HG03558 (cell line): ENCODE measurements at regions not wholly inside any gene's neighbourhood (a gene's known extent, or its start where the extent isn't known, plus 50 kb on each side); places are given as distances from the start of the nearest gene placed in this dataset.
"Not testable (repeated sequence)": the region's sequence is repeated elsewhere in the genome, so short reads cannot be mapped to it uniquely, and the experiment has no call there.

ENCODE experiments used
- ATAC-seq: cut with Tn5 transposase; IDR thresholded peaks from one replicate; pipeline ENCODE4 v1.9.1; 2021; ENCODE audit warnings: moderate number of reproducible peaks; ENCODE audit not compliant: unreplicated experiment; ENCODE audit errors: extremely low read depth

DNA sequence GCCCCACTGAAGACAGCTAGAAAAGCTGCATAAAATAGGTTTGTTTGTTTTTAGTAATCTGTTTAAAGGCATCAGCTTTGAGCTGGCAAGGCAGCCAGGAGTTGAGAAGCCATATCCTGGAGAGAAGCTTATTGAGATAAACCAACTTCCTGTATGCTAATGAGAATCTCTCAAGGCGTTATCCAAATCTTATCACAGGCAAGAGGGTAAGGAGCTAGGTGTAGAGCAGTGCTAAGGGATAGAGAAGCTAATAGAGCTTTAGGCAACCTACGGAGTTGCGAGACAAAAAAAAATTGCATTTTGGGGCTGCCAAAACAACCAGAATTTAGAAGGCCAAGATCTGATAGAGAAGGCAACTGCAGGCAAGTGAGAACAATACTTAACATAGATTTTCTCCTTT lies 641.6 kb downstream of the SH2D4B start:
- no peak for ATAC-seq

DNA sequence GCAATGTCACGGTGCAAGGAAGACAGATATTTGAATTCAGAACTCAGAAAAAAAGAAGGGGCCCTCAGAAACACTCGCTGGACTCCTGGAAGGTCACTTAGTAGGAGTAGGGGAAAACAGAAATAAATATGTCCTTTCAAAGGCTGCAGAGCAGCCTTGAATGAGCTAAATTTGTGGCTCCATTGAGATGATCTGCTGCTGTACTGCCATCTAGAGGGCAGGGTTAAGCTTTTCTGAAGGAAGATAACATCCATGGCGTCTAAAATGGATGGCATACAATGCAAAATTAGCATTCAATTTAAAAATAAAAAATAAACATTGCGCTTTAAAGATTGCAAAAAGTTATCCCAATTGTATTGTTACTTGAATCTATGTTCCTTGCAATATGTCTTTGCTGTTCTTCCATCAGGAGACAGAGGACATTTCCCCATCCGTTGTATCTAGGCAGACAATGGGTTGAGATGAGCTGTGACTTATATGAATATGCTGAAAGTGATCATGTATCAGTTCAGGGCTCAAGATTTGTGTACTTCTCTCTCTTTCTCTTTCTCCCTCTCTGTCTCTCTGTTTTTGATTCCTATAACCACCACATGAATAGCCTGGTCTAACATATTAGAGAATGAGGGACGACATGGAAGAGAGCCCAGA lies 642.2 kb downstream of the SH2D4B start:
- no peak for ATAC-seq

DNA sequence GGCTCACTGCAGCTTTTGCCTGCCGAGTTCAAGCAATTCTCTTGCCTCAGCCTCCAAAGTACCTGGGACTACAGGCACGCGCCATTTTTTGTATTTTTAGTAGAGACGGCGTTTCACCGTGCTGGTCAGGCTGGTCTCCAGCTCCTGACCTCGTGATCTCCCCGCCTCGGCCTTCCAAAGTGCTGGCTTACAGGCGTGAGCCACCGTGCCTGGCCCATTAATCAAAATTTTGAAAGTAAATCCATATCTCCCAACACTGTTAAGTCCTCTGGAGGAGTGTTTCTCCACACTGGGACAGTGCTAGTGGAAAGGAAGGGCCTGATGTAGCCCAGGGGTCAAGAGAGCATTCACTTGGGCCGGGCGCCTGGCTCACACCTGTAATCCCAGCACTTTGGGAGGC lies 644.6 kb downstream of the SH2D4B start:
- no peak for ATAC-seq

DNA sequence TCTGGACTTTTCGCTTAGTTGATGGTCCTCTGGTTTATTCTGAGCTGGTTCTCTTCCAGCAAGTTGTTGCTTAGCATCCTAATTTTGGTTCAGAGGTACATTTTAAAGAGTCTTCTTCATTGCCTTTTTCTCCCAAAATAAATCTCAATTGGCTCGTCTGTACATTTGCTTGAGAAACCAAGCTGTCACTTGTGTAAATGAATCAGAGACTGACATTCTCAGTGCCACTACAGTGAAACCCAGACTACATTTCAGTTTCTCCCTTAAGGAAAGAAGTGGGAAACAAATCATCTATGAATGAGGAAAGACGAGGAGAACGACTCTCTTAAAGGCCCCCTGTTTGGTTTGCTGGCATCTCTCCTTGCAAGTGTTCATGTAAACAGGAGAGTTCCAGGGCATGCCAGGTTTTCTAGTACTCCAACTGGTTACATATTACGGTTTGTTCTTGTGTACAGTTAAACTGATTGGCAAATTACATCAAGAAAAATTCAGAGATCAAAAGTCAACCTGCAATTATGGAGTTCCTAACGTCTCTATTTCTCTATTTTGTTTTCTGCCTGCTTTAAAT lies 654.6 kb downstream of the SH2D4B start:
- no peak for ATAC-seq

DNA sequence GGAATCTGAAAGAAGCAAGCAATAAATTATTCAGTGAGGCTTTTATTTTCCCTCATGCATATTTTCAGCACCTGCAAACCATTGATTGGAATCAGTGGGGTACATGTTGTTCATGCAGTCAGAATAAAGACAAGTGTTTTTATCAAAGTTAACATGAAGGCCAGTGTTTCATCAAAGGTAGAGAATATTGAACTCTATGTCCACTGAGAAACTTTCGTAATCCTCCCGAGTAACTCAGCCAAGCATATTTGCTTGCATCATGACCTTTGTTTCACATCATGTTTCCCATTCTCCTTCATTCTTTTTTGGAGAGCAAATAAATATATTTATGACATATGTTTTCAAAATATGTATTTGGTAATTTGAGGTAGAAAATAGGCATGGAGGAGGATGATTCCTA lies 663.1 kb downstream of the SH2D4B start:
- no peak for ATAC-seq

DNA sequence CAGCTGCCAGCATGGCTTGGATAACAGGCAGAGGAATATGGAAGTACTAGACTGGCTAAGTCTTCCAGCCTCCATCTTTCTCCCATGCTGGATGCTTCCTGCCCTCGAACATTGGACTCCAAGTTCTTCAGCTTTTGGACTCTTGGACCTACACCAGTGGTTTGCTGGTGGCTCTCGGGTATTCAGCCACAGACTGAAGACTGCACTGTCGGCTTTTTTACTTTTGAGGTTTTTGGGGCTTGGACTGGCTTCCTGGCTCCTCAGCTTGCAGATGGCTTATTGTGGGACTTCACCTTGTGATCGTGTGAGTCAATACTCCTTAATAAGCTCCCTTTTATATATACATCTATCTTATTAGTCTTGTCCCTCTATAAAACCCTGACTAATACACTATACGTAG lies 667.6 kb upstream of the NRG3 start:
- not testable (repeated sequence) for ATAC-seq

DNA sequence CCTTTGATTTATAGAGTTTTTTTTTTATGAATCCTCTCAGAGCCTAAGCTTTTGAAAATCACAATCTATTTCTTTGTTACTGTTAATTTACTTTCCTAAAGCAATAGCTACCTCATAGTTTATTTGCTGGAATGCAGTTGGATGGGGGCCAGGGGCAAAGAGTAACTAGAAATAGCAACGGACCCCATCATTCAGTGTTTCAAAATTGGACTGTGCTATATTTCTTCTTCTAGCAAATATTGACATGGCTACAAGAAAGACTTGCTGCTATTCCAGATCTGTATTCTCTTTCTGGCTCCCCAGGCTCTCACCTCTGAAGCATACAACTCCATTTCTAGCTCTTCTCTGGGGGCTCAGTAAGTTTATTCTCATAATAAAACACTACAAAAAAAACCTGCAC lies 661.6 kb upstream of the NRG3 start:
- ATAC-seq, result no peak

DNA sequence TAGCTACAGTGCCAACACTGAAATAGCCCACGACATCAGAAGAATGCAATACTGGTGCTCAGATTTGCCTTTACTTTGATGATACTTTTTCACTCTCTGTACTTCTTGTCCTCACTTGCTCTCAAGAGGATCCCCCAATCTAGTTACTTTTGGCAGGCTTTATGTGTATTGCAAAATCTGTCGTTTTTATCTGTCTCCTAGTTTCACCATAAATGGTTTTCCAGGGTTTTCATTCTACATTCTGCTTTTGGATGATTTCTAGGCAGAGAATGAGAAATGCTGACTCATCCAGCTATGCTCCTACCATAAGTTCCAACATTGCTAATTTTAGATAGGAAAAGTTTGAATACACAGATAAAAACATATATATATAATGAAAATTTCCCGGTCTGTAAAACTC lies 659.5 kb upstream of the NRG3 start:
- ATAC-seq, result no peak

DNA sequence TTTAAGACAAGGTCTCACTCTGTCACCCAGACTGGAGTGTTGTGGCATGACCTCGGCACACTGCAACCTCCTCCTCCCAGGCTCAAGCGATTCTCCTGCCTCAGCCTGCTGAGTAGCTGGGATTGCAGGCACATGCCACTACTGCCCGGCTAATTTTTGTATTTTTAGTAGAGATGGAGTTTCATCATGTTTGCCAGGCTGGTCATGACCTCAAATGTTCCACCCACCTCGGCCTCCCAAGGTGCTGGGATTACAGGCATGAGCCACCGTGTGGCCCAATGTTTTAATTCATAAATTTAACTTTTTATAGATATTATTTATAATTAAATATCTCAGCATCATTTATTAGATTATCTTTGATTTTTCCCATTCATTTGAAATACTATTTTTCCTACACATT lies 658.0 kb upstream of the NRG3 start:
- ATAC-seq, result no peak

DNA sequence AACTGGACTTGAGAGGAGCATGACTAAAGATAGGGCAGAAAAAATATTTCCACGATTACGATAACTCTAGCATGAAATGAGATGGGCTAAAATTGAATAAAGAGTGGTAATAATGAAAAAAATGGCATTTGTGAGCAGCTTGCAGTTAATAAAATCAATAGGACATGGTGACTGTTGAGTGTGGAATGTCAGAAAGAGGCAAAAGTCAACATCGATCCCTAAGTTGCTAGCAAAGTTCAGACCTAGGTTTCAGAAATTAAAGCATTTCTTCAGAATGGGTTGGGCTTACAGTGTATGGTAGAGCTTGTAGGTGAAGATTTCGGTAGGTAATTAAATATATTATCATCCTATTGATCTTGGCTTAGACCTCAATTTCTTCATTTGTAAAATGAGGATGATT lies 656.7 kb upstream of the NRG3 start:
- no peak for ATAC-seq

DNA sequence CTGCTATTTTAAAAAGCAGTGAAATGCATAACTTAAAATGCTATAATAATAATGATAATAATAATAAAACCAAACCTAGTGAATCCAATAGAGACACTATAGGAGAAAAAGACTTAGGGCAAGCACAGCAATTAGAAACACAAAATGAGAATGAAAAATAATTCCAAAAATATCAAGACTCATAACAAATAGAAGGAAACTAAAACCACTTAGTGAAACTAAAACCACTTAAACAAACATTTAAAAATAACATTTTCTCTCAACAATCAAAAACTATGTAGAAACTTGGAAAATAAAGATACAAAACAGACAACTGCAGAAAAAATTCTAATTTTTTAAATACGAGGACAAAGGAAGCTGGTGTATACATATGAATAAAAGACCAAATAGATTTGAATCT lies 655.2 kb upstream of the NRG3 start:
- ATAC-seq, result no peak

DNA sequence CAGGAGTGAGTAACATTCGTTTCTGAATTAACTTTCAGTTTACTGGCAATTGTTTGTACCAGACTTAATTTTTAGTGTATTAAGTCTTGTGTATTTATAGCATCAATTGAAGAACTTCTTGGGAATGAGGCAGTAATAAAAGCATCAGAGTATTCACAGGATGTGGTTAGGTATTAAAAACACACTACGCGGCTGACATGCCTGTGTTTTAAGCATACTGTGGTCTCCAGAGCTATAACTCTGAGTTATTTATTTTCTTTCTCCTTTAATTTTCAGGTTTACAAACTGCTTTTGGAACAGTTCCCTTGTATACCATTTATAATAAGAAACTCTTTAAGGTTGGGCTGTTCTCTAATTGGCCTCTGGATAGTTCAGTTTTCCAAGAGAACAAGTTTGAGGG lies 626.1 kb upstream of the NRG3 start:
- ATAC-seq, result no peak

DNA sequence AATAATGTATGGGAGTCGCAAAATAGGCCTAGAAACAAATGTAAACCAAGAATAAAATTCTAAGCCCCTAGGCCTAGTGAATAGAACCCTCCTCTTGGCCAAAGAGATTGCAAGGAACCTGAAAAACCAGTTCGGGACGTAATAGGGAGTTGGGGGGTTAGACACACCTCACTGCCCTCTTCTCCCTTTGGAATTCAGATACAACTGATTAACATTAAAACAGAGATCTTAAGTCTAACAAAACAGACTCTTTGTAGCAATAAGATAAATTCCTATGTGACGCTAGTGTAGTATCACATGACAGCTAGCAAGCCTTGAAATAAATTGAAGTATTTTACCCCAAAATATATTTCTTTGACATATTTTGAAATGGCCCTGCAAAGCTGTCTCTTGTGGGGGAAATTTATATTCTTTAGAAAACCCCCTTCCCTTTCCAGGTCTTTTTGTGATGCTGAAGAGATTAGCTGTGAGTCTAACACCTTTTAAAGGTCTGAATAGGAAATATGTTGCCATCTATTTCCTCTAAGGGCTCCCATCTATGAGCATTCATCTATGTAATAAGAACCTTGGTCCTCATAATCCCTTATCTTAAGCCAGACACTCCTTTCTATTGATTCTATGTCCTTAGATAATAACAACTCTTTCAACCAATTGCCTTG lies 623.4 kb upstream of the NRG3 start:
- ATAC-seq, result no peak

DNA sequence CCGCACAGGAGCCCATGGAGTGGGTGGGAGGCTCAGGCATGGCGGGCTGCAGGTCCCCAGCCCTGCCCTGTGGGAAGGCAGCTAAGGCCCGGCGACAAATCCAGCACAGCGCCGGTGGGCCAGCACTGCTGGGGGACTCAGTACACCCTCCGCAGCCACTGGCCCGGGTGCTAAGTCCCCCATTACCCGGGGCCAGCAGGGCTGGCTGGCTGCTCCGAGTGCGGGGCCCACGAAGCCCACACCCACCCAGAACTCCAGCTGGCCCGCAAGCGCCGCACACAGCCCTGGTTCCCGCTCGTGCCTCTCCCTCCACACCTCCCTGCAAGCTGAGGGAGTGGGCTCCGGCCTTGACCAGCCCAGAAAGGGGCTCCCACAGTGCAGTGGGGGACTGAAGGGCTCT lies 610.0 kb upstream of the NRG3 start:
- not testable (repeated sequence) for ATAC-seq

DNA sequence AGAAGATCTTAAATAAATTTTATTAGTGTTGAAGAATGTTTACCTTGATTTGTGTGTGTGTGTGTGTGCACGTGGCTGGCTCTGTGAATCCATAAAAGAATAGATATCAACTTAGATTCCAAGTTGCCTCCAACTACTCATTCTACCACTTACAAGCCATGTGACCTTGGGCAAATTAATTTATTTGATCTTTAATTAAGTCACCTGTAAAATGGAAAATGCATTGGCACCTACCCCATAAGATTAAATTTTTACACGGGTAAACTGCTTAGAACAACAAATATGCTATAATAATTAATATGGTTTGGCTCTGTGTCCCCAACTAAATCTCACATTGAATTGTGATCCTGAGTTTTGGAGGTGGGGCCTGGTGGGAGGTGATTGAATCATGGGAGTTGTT lies 604.9 kb upstream of the NRG3 start:
- no peak for ATAC-seq

DNA sequence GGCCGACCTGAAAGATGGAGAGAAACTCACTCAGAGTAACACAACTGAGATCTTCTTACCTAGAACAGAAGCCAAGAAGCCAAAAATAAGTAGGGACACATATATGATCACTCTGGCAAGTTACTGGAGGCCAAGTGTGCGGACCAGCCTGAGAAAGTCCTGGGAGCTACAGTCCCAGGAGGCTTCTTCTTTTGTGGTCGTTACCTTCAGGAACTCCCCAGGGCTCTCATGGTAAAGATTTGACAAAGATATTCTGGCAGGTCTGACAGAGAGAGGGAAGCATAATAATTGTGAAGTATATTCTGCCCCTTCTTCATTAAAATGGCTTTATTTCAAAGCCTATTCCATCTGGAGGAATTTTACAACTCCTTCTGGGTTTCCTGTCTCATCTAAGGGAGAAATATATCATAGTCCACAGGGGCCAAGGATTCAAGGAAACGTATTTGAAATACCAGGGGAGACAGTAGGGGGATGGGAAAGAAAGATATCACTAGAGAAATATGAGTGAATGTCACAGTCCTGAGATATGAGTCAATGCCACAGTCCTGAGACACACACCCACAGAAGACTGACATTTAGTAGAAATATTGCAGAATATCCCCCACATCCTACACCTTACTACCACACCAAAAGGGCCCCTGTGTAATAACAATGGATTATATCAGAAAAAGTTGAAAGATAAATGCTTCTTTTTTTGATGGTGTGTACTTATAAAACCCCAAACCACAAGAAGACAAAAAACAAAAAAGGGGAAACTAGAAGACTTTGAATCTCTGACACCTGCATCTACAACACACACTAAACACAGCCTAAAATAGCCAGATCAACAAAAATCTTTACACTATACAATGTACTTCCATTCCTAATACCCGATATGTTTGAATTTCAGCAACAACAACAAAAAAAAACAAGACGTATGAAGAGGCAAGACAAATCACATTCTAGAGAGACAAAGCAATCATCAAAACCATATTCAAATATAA lies 594.2 kb upstream of the NRG3 start:
- no peak for ATAC-seq

DNA sequence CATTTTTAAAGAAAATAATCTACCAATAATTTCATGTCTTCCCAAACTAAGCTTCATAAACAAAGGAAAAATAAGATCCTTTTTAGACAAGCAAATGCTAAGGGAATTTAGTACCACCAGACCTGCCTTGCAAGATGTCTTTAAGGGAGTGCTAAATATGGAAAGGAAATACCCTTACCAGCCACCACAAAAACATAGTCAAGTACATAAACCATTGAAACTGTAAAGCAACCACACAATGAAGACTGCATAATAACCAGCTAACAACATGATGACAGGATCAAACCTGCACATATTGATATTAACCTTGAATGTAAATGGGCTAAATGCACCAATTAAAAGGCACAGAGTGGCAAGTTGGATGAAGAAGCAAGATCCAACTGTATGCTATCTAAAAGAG lies 586.5 kb upstream of the NRG3 start:
- ATAC-seq, result no peak

DNA sequence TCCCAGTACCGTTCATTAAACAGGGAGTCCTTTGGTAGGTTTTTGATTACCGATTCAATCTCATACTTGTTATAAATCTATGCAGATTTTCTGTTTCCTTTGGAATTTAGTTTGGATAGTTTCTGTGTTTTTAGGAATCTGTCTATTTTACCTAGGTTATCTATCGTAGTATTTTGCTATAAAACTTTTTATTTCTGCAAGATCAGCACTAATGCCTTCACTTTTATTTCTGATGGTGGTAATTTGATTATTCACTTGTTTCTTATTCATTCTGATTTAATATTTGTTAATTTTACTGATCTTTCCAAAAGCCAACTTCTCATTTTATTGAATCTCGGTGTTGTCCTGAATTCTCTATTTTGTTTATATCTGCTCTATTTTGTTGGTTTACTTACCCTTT lies 577.7 kb upstream of the NRG3 start:
- no peak for ATAC-seq

DNA sequence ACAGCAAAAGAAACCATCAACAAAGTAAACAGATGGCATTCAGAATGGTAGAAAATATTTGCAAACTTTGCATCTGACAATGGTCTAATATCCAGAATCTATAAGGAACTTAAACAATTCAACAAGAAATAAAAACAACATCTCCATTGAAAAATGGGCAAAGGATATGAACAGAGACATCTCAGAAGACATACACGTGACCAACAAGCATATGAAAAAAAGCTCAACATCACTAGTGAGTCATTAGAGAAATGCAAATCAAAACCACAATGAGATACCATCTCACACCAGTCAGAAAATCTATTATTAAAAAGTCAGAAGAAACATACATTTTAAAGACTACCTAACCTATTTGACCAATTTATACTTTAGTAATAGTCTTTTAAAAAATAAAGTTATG lies 571.3 kb upstream of the NRG3 start:
- ATAC-seq, result no peak

DNA sequence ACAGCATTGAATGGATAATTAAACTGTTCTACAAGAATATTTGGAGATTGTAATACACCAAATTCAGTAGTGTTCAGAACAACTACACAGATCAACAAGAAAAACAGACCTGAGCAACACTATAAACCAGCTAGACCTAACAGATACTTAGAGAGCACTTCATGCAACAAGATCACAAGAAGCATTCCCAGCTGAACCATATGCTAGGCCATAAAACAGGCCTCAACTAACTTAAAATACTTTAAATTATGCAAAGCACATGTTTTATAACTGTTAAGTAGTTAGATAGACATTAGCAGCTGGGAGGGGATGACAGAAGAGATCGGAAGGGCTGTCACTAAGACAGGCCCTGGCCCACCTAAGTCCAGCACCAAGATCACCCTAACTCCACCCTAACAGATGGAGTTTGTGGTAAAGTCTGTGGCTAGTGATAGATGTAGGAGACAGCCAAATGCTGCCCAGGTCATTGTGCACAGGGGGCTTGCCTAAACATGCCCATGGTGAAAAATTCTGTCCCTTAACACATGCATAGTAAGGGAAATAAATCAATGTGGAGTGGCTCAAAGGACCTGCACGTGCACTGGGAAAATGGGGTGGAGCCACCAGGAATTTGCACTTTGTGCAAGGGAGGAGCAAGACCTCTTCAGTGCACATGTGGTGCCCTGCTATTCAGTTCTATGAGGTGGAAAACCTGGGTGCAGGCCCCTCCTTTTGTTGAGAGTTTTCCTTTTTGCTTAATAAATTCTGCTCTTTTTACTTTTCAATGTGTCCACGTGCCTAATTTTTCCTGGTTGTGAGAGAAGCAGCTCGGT lies 567.8 kb upstream of the NRG3 start:
- no peak for ATAC-seq
